K562 (cell line): ENCODE measurements at regions not wholly inside any gene's neighbourhood (a gene's known extent, or its start where the extent isn't known, plus 50 kb on each side); places are given as distances from the start of the nearest gene placed in this dataset.

Source experiments
- ELF4 ChIP-seq: fragments of 450-650 bp; formaldehyde crosslinking; IDR thresholded peaks from 2 replicates; pipeline ENCODE4 v1.4.0; 2022; ENCODE audit warnings: missing genetic modification characterization
- SIN3A ChIP-seq, 2 experiments: fragments of 150-350 bp in 1 of 2; IDR thresholded peaks; 2 replicates each; pipeline ENCODE4 v1.6.1; 2011 to 2016; ENCODE audit warnings: borderline replicate concordance in 2 of 2, low read depth in 2 of 2, low read length in 2 of 2, mild to moderate bottlenecking in 2 of 2, moderate library complexity in 2 of 2; ENCODE audit not compliant: control insufficient read depth in 1 of 2
- SMC3 ChIP-seq: conservative IDR thresholded peaks from 2 replicates; pipeline ENCODE4 v1.6.1; 2011; ENCODE audit warnings: low read depth, low read length, improper control_type of control experiment; ENCODE audit not compliant: insufficient read depth
- SOX6 ChIP-seq: fragments of 450-650 bp; IDR thresholded peaks from 2 replicates; pipeline ENCODE4 v1.6.1; 2014; ENCODE audit warnings: mild to moderate bottlenecking
- ZKSCAN1 ChIP-seq: fragments of 150-350 bp; IDR thresholded peaks from 2 replicates; pipeline ENCODE4 v1.6.1; 2016; ENCODE audit warnings: low read depth, low read length
- ZNF780A ChIP-seq: fragments of 250-450 bp; sonication (Bioruptor Pico); IDR thresholded peaks from 2 replicates; pipeline ENCODE4 v1.5.0; 2021; ENCODE audit warnings: mild to moderate bottlenecking
- TF ChIP-seq, protein P1 (sequence below): fragments of 450-650 bp; formaldehyde crosslinking; IDR thresholded peaks from 2 replicates; pipeline ENCODE4 v1.4.0; 2022; ENCODE audit warnings: missing genetic modification characterization

DNA sequence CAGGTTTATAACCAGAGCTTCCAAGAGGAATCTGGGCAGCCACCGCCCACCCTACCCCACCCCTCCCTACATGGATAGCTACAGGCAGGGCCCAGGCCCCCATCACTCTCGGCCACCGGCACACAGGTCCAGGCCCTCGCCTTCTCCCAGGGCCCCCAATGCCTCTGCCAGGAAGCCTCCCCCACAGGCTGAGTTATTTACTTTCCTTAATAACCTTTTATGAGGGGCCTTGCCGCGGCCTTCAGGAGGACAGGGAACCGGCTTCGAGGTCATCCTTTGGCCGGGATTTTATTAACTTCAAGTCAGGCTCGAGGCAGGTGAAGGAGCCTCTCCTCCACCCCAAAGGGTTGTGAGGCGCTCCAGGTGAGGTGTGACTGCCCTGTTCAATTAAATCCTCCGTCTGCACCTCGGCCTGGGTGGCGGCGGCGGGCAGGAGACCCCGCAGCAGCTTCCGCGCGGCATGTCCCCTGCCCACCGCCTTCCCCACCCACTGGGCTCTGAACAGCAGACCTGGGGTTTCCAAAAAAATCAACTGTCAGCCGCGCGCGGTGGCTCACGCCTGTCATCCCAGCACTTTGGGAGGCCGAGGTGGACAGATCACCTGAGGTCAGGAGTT, 106.5 kb downstream of the MICALL2 start:
- TF ChIP-seq ZNF780A (CRISPR knock-in tag) (no peak), SMC3 (no peak), SOX6 (no peak), SIN3A (IDR thresholded peaks at IDR 0.05; ENCODE audit: borderline replicate concordance in 2 of 2, control insufficient read depth in 1 of 2, low read depth in 2 of 2, low read length in 2 of 2) (no peak), ELF4 (no peak), ZKSCAN1 (no peak)
- TF ChIP-seq, protein P1, sequence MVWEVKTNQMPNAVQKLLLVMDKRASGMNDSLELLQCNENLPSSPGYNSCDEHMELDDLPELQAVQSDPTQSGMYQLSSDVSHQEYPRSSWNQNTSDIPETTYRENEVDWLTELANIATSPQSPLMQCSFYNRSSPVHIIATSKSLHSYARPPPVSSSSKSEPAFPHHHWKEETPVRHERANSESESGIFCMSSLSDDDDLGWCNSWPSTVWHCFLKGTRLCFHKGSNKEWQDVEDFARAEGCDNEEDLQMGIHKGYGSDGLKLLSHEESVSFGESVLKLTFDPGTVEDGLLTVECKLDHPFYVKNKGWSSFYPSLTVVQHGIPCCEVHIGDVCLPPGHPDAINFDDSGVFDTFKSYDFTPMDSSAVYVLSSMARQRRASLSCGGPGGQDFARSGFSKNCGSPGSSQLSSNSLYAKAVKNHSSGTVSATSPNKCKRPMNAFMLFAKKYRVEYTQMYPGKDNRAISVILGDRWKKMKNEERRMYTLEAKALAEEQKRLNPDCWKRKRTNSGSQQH (CRISPR knock-in tag), result no peak
